Astrocyte of the spinal cord (primary cell): ENCODE measurements at regions not wholly inside any gene's neighbourhood (a gene's known extent, or its start where the extent isn't known, plus 50 kb on each side); places are given as distances from the start of the nearest gene placed in this dataset.

Experiments
- DNase-seq: peaks from one replicate; pipeline ENCODE4 v3.0.0; 2011; ENCODE audit warnings: low read depth, low spot score
- H3K4me3 ChIP-seq: 2 replicates; pipeline ENCODE4 v1.5.1; 2011; ENCODE audit warnings: low read depth, mild to moderate bottlenecking, low read length, moderate library complexity
- CTCF ChIP-seq: IDR thresholded peaks from 2 replicates; pipeline ENCODE4 v1.5.1; 2012; ENCODE audit warnings: low read depth, mild to moderate bottlenecking, low read length, inconsistent platforms
- in situ Hi-C: cut with HindIII; loops from 2 replicates; pipeline ENCODE4 v1.10.0; 2017; ENCODE audit warnings: low sequenced_read_pairs

GRCh38 chr16:35255816-35256215 is 1796.4 kb downstream of the TP53TG3F start:
- in situ Hi-C loops: no loop called here
- no peak for TF ChIP-seq CTCF

GRCh38 chr16:35258381-35258780 is 1799.0 kb downstream of the TP53TG3F start:
- in situ Hi-C loops: no loop called here
- TF ChIP-seq CTCF: no peak
- H3K4me3 ChIP-seq: no peak overlapping the region
- no peak for DNase-seq

More at GRCh38 chr16:35255816-35256215, 1796.4 kb downstream of the TP53TG3F start:
- no peak for DNase-seq
- H3K4me3 ChIP-seq: no peak overlapping the region

- no peak for TF ChIP-seq CTCF
- no peak for DNase-seq
- in situ Hi-C loops: no loop called here
- H3K4me3 ChIP-seq: no peak overlapping the region
Observed at GRCh38 chr16:35295856-35296255, 1836.4 kb downstream of the TP53TG3F start.

- in situ Hi-C loops: no loop called here
- no peak for TF ChIP-seq CTCF
- H3K4me3 ChIP-seq: no peak overlapping the region
- DNase-seq: no peak
Observed at GRCh38 chr16:35296962-35297653, 1837.7 kb downstream of the TP53TG3F start.

GRCh38 chr16:35298460-35299243 is 1839.2 kb downstream of the TP53TG3F start:
- no peak for TF ChIP-seq CTCF
- no peak for DNase-seq
- no peak overlapping the region for H3K4me3 ChIP-seq
- in situ Hi-C loops: no loop called here

- TF ChIP-seq CTCF: no peak
- in situ Hi-C loops: no loop called here
- H3K4me3 ChIP-seq: no peak overlapping the region
- DNase-seq: no peak
Observed at GRCh38 chr16:35302859-35303258, 1843.4 kb downstream of the TP53TG3F start.
